GM12874 (cell line): ENCODE measurements at regions not wholly inside any gene's neighbourhood (a gene's known extent, or its start where the extent isn't known, plus 50 kb on each side); places are given as distances from the start of the nearest gene placed in this dataset.

ENCODE experiments used
- TF ChIP-seq, protein P1 (sequence below): IDR thresholded peaks from 2 replicates; pipeline ENCODE4 v1.5.1; 2011; ENCODE audit warnings: low read depth, mild to moderate bottlenecking, control low read depth, low read length, moderate library complexity; ENCODE audit not compliant: insufficient read depth

GRCh38 chr1:227453631-227454355, 109.6 kb upstream of the ZNF678 start:
- TF ChIP-seq, protein P1, sequence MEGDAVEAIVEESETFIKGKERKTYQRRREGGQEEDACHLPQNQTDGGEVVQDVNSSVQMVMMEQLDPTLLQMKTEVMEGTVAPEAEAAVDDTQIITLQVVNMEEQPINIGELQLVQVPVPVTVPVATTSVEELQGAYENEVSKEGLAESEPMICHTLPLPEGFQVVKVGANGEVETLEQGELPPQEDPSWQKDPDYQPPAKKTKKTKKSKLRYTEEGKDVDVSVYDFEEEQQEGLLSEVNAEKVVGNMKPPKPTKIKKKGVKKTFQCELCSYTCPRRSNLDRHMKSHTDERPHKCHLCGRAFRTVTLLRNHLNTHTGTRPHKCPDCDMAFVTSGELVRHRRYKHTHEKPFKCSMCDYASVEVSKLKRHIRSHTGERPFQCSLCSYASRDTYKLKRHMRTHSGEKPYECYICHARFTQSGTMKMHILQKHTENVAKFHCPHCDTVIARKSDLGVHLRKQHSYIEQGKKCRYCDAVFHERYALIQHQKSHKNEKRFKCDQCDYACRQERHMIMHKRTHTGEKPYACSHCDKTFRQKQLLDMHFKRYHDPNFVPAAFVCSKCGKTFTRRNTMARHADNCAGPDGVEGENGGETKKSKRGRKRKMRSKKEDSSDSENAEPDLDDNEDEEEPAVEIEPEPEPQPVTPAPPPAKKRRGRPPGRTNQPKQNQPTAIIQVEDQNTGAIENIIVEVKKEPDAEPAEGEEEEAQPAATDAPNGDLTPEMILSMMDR, result no peak

- TF ChIP-seq, protein P1, result no peak
These were observed 111.4 kb upstream of the ZNF678 start for GRCh38 chr1:227451954-227452353.

GRCh38 chr1:227451057-227451456, 112.3 kb upstream of the ZNF678 start:
- TF ChIP-seq, protein P1, result no peak

DNA sequence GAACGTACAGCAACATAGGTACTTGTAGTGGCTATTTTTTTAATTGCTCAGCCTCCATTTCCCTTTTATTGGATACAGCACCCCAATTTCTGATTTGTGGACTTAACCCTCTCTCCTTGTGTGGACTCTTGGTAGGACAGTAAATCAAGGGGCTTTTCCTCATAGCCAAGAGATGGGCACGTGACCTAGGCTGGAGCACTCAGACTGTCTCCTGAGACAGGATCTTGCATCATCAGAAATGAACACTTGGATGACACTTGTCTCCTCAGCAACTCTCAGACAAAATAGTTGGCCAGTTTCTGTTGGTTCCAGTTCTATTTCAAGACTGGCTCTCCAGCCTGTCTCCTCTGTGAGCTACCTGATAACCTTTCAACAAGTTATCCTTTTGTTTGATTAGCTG, 112.9 kb upstream of the ZNF678 start:
- TF ChIP-seq, protein P1, result no peak

- TF ChIP-seq, protein P1, result no peak
These were observed 113.5 kb upstream of the ZNF678 start for GRCh38 chr1:227449741-227450441.

DNA sequence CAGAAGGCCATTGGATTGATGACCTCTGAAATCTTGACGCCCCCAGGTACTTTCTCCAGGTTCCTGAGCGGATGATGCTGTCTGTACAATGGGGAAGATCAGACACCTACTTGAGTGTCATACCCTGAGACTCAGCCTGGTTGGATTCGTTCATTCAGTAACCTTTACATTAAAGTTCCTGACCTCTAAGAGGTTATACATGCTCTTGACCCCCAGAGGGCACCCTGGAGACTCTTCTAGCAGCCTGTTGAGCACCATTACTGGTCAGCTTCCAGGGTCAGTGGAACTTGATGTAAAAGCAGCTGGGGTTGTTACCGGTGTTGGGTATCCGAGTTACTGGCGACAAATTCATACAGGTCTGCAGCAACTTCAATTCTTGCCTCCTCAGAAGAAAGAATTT, 114.3 kb upstream of the ZNF678 start:
- TF ChIP-seq, protein P1, result peak; percentile 44

GRCh38 chr1:227447531-227447990, 115.8 kb upstream of the ZNF678 start:
- TF ChIP-seq, protein P1, result 0 out of 2 replicates have a peak, but pooled peaks have one; percentile 1
